Stimulated activated effector memory CD8-positive, alpha-beta T cell treated with anti-CD3 and anti-CD28 coated beads, Interleukin-12 subunit alpha, Interleukin-12 subunit beta, amount 100 ng/mL, for 72 hours (primary cell): ENCODE measurements at regions not wholly inside any gene's neighbourhood (a gene's known extent, or its start where the extent isn't known, plus 50 kb on each side); places are given as distances from the start of the nearest gene placed in this dataset.

ENCODE experiments used
- ATAC-seq: fragments of 150-1000 bp; cut with Tn5 transposase; 2 replicates; pipeline ENCODE4 v1.10.0; 2021
- DNase-seq, 2 donors: peaks; one replicate each; pipeline ENCODE4 v3.0.0; 2021 to 2022; ENCODE audit warnings: low spot score in 2 of 2
- H3K27ac Mint-ChIP-seq: one replicate; pipeline ENCODE4 v1.8.0; 2022; ENCODE audit warnings: mild to moderate bottlenecking, mixed read lengths
- H3K36me3 Mint-ChIP-seq: one replicate; pipeline ENCODE4 v1.8.0; 2022; ENCODE audit warnings: mild to moderate bottlenecking, mixed read lengths
- H3K4me1 Mint-ChIP-seq: one replicate; pipeline ENCODE4 v1.8.0; 2022; ENCODE audit warnings: mixed read lengths
- H3K4me3 Mint-ChIP-seq: one replicate; pipeline ENCODE4 v1.8.0; 2022; ENCODE audit warnings: mild to moderate bottlenecking, mixed read lengths
- H3K9me3 Mint-ChIP-seq: one replicate; pipeline ENCODE4 v1.8.0; 2022; ENCODE audit warnings: mixed read lengths

- Mint-ChIP-seq H3K27ac (peak overlapping the region; percentile 45), H3K4me1 (no peaks in the 10 kb centered on the region), H3K36me3 (no peaks in the 10 kb centered on the region), H3K9me3 (no peaks in the 10 kb centered on the region), H3K4me3 (no peak overlapping the region)
- ATAC-seq (no peak), DNase-seq (no peak)
These were observed 66.9 kb upstream of the ECE1 start for GRCh38 chr1:21357161-21357560.

- H3K4me3 Mint-ChIP-seq: no peak overlapping the region
- ATAC-seq (peak; percentile 82), DNase-seq (no peak)
- H3K9me3 Mint-ChIP-seq: no peaks in the 10 kb centered on the region
- no peaks in the 10 kb centered on the region for H3K36me3 Mint-ChIP-seq
- H3K4me1 Mint-ChIP-seq: no peaks in the 10 kb centered on the region
- H3K27ac Mint-ChIP-seq: peak overlapping the region; percentile 17
These were observed 65.7 kb upstream of the ECE1 start for GRCh38 chr1:21355956-21356355.

GRCh38 chr1:21352586-21352985 lies 62.3 kb upstream of the ECE1 start:
- no peaks in the 10 kb centered on the region for H3K36me3 Mint-ChIP-seq
- H3K4me1 Mint-ChIP-seq: no peaks in the 10 kb centered on the region
- no peaks in the 10 kb centered on the region for H3K9me3 Mint-ChIP-seq
- H3K27ac Mint-ChIP-seq: no peak overlapping the region
- ATAC-seq: no peak
- DNase-seq: no peak
- no peak overlapping the region for H3K4me3 Mint-ChIP-seq

DNA sequence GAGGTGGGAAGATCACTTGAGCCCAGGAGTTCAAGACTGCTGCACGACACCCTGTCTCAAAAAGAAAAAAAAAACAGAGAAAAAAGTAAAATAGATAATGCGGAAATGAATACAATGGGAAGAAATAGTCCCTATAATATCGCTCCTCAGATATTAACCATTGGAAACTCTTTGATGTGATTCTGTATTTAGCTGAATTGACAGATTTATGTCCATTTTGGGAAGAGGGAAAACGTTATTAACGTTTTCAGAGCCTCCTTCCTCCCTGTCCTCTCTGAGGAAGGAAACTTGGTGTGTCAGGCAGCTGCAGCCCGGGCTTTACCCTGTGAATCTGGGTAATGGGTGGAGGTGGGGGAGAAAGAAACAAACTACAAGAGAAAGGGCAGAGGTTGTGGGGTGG lies 61.6 kb upstream of the ECE1 start:
- no peak for ATAC-seq
- Mint-ChIP-seq H3K4me3 (no peak overlapping the region), H3K36me3 (no peaks in the 10 kb centered on the region), H3K9me3 (no peaks in the 10 kb centered on the region), H3K4me1 (no peaks in the 10 kb centered on the region), H3K27ac (no peak overlapping the region)
- DNase-seq: no peak

DNA sequence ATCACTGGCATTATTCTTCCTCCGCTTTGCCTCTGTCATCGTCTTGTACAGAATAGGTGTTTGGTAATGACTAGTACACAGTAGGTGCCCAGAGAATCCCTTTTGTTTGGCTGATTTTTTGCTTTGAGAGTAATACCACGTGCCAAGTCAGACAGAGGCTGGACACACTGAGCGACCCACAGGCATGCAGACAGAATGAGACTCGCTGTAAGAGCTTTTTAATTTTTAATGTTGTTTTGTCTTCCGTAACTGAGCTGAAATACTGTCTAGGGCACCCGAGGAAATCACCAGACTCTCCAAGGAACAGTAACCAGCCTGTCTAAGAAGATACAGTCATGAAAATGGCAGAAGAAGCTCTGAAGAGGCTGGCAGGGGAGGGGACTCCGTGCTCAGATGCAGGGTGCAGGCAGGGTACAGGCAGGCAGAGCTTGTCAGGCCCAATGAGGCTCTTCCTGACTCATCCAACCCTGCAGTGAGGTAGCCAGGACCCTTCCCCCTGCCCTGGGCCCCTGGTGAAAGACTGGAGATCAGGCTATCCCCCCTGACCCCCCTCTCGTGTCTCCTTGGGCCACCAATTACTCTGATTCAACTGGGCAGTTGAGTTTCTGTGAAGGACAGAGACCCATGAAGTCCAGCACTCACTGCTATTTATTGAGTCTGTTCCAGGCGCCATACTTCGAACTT lies 60.1 kb upstream of the ECE1 start:
- no peak for DNase-seq
- Mint-ChIP-seq H3K9me3 (no peaks in the 10 kb centered on the region), H3K27ac (no peak overlapping the region), H3K4me3 (no peak overlapping the region), H3K36me3 (no peaks in the 10 kb centered on the region), H3K4me1 (no peaks in the 10 kb centered on the region)
- ATAC-seq: no peak

DNA sequence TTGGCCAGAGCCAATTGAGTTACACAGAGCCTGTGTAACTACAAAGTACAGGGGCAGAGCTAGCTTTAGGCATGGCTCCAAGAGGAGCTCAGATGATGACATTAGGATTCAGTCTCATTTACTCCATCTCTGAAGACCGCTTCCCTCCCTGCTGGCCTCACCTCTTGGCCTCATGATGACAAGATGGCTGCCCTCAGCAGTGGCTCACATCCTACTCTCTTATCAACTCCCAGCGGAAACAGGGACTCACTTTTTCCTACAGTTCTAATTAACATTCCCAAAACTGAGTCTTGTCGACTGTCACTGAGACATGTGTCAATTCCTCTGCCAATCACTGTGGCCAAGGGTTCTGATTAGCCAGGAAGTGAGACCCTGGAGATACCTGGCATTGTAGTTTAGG lies 59.4 kb upstream of the ECE1 start:
- Mint-ChIP-seq H3K4me1 (no peaks in the 10 kb centered on the region), H3K9me3 (no peaks in the 10 kb centered on the region), H3K4me3 (no peak overlapping the region), H3K36me3 (no peaks in the 10 kb centered on the region), H3K27ac (no peak overlapping the region)
- ATAC-seq (no peak), DNase-seq (no peak)

GRCh38 chr1:21347072-21347581 lies 56.9 kb upstream of the ECE1 start:
- H3K9me3 Mint-ChIP-seq: no peaks in the 10 kb centered on the region
- H3K27ac Mint-ChIP-seq: no peak overlapping the region
- DNase-seq (no peak), ATAC-seq (no peak)
- H3K36me3 Mint-ChIP-seq: no peaks in the 10 kb centered on the region
- H3K4me3 Mint-ChIP-seq: no peak overlapping the region
- H3K4me1 Mint-ChIP-seq: peaks cover 23% of the 10 kb centered on the region

- Mint-ChIP-seq H3K4me3 (no peak overlapping the region), H3K36me3 (peaks cover 4% of the 10 kb centered on the region)
These were observed 56.3 kb upstream of the ECE1 start for GRCh38 chr1:21346365-21347071.

DNA sequence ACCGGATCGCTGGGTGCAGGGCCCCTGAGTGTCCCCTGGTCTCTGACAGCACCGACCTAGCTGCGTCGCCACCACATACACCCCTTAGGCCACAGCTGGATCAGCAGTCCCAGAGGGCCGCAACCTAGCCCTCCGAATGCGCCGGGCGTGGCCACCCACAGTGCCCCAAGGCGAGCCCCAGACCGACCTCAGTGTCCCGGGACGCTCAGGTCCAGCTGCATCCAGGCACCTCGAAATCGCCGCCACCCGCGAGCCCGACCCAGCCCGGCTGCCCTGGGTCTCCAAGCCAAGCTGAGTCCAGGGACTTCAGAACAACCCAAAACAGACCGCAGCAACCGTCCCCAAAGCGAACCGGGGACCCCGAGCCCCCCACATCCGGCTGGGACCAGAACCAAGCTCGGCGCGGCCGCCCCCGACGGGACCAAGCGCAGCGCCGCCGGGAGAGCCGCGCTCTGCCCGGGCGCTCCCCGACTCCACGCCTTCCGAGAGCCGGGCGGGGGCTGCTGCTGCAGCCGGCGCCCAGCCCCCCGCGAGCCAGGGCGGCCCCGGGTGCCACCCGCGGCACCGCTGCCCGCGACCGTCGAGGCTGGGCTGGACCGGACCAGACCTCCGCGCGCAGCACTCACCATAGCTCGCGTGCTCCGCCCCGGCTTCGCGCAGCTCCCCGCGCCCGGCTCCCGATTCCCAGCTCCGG lies 54.6 kb upstream of the ECE1 start:
- Mint-ChIP-seq H3K4me1 (peaks cover 44% of the 10 kb centered on the region), H3K36me3 (peaks cover 19% of the 10 kb centered on the region), H3K4me3 (no peak overlapping the region), H3K27ac (no peak overlapping the region), H3K9me3 (no peaks in the 10 kb centered on the region)
- ATAC-seq (peak; percentile 46), DNase-seq (peak in 1 of 2 donors; percentile 64)

More at GRCh38 chr1:21346365-21347071, 56.3 kb upstream of the ECE1 start:
- ATAC-seq (no peak), DNase-seq (no peak)
- H3K27ac Mint-ChIP-seq: no peak overlapping the region
- no peaks in the 10 kb centered on the region for H3K9me3 Mint-ChIP-seq
- H3K4me1 Mint-ChIP-seq: peaks cover 29% of the 10 kb centered on the region

- H3K4me1 Mint-ChIP-seq: peaks cover 44% of the 10 kb centered on the region
- H3K27ac Mint-ChIP-seq: no peak overlapping the region
- no peak overlapping the region for H3K4me3 Mint-ChIP-seq
- H3K36me3 Mint-ChIP-seq: peaks cover 19% of the 10 kb centered on the region
- DNase-seq (no peak), ATAC-seq (no peak)
- no peaks in the 10 kb centered on the region for H3K9me3 Mint-ChIP-seq
These were observed 54.0 kb upstream of the ECE1 start for GRCh38 chr1:21344098-21344749.

DNA sequence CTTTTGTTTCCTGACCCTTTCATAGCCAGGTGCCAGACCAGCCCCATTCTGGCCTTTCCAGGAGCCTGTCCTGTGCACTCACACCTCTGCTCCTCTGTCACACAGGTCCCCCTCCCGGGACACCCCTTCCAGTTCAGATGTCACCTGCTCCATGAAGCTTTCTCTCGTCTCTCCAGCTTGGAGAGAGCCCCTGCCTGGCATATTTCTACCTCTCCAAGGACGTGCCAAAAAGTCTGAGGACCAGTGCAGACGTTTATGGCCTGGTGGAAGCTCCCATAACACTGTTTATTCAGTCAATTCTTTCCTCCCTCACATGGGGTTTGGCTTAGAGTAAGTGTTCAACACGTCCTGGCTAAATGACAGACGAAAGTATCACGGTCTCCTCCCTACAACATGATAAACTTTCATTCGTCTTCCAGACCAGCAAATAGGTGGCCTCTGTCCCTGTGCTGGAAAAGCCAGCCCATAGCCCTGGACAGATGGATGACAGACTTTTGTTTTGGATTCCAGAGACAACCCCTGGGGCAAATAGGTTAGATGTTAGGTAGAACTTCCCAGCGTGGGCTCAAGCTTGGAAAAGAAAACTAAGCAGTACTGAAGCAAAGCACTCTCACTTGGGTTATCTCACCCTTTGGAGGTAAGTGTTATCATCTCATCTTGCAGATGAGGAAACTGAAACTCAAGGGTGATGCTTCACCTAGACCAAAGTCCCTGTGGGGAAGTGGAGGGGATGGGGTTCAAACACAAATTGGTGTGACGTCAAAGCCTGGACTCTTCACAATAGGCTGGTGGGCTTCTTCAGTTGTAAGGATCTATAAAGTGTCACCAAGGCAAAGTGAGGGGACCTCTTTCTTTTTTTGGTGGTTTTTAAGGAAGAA lies 52.9 kb upstream of the ECE1 start:
- Mint-ChIP-seq H3K27ac (no peak overlapping the region), H3K36me3 (peaks cover 25% of the 10 kb centered on the region), H3K4me1 (peaks cover 54% of the 10 kb centered on the region), H3K9me3 (no peaks in the 10 kb centered on the region), H3K4me3 (no peak overlapping the region)
- DNase-seq: no peak
- peak; percentile 45 for ATAC-seq

DNA sequence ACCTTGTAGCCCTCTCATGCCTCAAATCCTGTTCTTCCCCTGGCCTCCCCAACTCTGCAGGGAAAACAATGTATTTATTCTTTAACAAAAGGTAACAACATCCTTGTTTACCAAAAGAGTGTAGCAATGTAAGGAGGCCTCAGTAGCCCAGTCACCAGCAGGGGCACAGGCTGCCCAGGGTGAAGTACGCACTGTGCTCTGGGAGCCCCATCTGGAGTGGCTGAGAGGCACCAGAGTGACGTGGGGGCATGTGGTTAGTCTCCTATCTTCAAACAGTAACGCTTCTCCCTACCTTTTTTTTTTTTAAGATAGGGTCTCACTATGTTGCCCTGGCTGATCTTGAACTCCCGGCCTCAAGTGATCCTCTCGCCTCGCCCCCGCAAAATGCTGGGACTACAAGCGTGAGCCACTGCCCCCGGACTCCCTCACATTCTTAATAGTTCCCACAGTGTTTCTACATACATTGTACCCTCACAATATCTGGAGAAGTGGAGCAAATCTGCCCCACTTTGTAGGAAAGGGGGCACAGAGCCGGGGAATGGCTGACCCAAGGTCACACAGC lies 51.3 kb upstream of the ECE1 start:
- Mint-ChIP-seq H3K4me3 (no peak overlapping the region), H3K4me1 (peaks cover 68% of the 10 kb centered on the region), H3K27ac (peak overlapping the region; percentile 37), H3K36me3 (peaks cover 25% of the 10 kb centered on the region), H3K9me3 (no peaks in the 10 kb centered on the region)
- ATAC-seq (no peak), DNase-seq (no peak)

GRCh38 chr1:21341022-21341421 lies 50.8 kb upstream of the ECE1 start:
- H3K27ac Mint-ChIP-seq: peak overlapping the region; percentile 37
- H3K4me3 Mint-ChIP-seq: no peak overlapping the region
- H3K9me3 Mint-ChIP-seq: no peaks in the 10 kb centered on the region
- peaks cover 70% of the 10 kb centered on the region for H3K4me1 Mint-ChIP-seq
- no peak for ATAC-seq
- peaks cover 25% of the 10 kb centered on the region for H3K36me3 Mint-ChIP-seq
- DNase-seq: no peak

DNA sequence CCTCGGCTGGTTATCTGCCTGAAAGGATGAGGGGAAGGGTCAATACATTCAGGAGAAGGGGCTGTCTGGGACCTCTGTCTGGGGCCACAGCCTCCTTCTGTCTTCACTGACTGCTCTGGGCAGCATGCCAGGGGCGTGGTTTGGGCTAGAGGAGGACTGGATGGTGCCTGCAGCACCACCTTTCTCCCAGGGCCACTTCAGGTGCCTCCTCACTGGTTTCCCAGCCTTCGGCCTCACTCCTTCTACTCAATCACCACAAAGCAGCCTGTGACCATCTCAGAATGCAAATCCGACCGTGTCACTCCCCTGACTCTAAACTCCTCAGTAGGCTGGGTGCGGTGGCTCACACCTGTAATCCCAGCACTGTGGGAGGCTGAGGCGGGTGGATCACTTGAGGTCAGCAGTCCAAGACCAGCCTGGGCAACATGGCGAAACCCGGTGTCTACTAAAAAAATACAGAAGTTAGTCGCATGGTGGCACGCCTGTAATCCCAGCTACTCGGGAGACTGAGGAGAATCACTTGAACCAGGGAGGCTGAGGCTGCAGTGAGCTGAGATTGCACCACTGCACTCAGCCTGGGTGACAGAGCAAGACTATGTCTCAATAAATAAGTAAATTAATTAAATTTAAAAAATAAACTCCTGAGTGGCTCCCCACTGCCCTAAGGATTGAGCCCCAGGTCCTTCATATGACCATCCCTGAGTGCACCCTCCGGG lies 50.1 kb upstream of the ECE1 start:
- DNase-seq (no peak), ATAC-seq (no peak)
- Mint-ChIP-seq H3K27ac (peak overlapping the region; percentile 58), H3K9me3 (no peaks in the 10 kb centered on the region), H3K4me3 (no peak overlapping the region), H3K4me1 (peaks cover 76% of the 10 kb centered on the region), H3K36me3 (peaks cover 25% of the 10 kb centered on the region)
